Hematopoietic multipotent progenitor cell treated with erythropoietin and hydrocortisone succinate and interleukin-3 and kit ligand, for 4 days (in vitro differentiated cells): ENCODE measurements at regions not wholly inside any gene's neighbourhood (a gene's known extent, or its start where the extent isn't known, plus 50 kb on each side); places are given as distances from the start of the nearest gene placed in this dataset.

Source experiments
- DNase-seq: peaks from one replicate; pipeline ENCODE4 v3.0.0-alpha.2; 2015

DNA sequence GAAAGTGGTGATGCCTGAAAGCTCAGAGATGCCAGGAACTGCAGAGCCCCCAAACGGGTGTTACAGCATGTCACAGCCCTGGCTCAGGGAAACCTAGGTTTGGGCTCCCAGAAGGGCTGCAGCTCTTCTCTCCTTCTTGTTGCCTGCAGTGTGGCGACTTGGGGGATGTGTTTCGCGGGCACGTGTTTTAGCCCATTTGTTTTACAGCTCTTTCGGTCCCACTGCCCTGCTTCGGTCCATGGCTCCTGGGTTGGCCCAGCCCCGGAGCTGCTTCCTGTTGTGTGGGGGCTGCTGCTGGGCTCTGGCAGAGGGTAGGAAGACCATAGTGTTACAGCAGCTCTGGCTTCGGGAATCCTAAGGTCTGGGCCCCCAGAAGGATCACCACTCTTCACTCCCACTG is 222.9 kb upstream of the RIOK2 start:
- DNase-seq: no peak

- DNase-seq: no peak
Measured at GRCh38 chr5:97406946-97407676, 224.1 kb upstream of the RIOK2 start.

GRCh38 chr5:97408331-97408730 is 225.3 kb upstream of the RIOK2 start:
- DNase-seq: no peak

GRCh38 chr5:97412959-97413358 is 229.9 kb upstream of the RIOK2 start:
- DNase-seq: no peak

DNA sequence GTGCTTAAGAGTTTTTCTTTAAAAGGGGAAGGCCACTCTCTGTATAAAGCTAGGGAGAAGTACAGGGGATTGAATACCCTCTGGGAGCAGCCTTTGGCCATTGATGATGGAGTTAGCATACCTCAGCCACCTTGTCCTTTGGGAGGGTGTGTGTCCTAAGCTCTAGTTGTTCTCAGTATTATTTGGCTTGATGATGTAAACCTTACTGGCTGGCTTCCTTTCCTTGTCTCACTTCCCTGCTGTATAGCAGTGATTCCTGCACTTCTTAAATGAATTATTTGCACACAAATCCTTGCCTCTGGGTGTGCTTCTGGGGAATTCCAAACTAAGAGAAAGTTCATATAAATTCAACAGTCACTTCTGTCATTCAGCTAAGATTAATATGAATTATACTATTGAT is 234.9 kb upstream of the RIOK2 start:
- DNase-seq: no peak

DNA sequence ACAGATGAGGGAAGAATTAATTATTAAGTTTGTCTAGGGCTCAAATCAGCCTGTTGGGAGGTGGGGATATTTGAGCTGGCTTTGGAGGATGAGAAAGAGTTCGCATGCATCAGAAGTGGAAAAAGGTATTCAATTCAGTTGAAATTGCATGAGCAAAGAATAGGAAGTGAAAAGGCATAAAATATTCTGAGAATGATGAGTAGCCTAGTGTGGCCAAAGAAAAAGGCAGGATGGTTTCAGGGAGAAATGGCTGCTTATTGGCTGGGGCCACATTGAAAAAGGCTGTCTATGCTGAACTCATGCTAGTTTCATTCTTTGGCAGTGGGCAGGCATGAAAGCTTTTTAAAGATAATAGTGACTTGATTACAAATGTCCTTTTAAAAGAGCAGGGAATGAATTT is 235.4 kb upstream of the RIOK2 start:
- DNase-seq: no peak

- DNase-seq: no peak
Measured at GRCh38 chr5:97420646-97421045, 237.6 kb upstream of the RIOK2 start.

DNA sequence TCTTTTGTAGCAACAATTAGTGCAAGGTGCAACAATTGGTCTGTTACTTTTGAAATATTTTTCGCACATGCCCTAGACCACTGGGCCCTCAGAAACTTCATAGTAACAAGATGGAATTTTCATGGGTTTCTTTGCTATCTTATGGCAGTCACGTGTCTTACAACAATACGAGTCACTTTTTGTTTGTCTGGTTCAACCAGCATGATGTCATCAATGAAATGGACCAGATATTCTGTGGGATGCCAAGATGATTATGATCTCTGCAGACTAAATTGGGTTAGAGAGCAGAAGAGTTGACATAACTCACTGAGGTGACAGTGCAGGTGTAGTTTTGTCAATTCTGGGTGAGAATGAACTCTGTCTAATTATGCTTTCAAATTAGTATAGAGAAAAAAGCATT is 239.6 kb upstream of the RIOK2 start:
- DNase-seq: no peak

DNA sequence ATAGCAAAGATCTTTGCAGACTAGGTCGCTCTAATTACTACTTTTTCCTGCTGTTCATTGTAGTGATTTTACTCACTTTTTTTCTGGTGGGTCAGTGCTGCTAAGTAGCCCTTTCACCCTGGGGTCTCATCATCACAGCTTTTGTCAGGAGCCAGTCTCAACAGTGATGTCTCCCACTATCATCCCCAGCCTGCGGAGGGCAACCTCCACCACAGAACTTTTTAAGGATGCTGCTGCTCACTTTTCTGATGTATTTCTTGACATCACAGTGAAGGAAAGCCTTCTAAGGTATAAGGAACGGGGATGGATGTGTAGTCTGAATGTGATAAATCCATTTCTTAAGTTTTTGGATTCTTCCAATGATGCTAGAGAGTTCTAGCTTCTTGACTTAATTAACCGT is 242.5 kb upstream of the RIOK2 start:
- peak; percentile 19 for DNase-seq

- DNase-seq: no peak
Measured at GRCh38 chr5:97427235-97427634, 244.2 kb upstream of the RIOK2 start.

DNA sequence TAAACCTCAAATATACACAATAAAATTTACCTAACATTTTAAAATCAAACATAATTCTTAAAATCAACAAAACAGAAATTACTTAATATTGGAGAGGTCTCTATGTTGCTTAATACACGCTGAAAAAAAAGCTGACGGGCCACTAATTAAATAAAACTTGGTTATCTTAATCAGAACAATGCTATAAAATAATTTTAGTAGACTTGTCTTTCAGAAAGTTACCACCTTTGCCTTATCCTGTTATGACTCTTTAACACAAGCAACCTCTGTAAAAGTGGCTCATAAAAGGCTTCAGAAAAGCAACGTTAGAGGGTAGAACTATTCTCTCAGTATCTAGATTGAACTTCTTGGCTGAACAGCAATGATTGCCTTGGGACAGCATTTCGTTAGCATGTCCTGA is 251.0 kb upstream of the RIOK2 start:
- DNase-seq: no peak

- DNase-seq: no peak
Measured at GRCh38 chr5:97436405-97436804, 253.4 kb upstream of the RIOK2 start.

- DNase-seq: no peak
Measured at GRCh38 chr5:97443740-97444139, 260.7 kb upstream of the RIOK2 start.

DNA sequence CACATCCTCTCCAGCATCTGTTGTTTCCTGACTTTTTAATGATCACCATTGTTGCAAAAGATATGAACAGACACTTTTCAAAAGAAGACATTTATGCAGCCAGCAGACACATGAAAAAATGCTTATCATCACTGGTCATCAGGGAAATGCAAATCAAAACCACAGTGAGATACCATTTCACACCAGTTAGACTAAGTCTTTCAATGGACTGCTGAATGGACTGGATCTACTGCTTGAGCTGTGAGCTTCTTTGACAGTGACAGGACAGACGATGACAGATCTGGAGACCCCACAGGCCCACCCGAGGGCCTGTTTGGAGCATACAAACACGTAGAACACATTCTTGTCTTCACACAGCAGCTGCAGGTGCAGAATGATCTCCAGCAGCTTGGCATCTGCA is 266.1 kb upstream of the RIOK2 start:
- no peak for DNase-seq

DNA sequence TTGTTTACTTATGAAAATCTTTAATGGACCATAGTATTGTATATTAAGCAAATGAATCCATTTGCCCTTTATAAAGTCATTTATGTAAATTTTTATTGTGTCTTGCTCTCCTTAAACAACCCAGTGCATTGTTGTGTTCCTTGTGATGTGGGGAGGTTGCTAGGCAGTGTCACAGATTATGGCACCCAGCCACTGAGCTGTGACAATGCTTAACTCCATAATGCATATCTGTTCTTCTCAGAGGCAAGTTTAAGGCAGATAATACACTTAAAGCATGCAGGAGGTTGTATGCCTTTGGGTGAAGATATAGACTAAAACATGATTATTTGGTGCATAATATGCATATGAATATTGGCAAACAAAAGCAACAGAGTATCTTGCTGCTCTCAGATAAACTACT is 269.6 kb upstream of the RIOK2 start:
- DNase-seq: peak; percentile 3

GRCh38 chr5:97453263-97453662 is 270.2 kb upstream of the RIOK2 start:
- no peak for DNase-seq

GRCh38 chr5:97454015-97454414 is 271.0 kb upstream of the RIOK2 start:
- no peak for DNase-seq

DNA sequence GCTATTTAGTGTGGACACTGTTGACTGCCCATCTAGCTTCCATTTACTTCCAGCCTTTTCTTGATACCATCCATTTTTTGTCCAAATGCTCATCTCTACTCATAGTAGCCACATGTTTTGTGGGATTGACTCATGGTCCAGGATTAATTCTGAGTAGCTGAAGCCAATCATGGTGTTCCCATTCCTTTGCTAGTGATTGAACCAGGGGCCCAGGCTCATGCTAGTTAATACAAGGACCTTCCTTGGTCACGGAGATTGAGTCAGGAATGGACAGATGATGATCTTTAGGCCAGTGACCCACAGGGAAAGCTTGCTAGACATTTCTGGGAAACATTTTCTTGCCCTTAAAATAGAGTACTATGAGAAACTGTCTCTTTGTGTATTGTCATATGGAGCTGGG is 272.9 kb upstream of the RIOK2 start:
- DNase-seq: no peak

DNA sequence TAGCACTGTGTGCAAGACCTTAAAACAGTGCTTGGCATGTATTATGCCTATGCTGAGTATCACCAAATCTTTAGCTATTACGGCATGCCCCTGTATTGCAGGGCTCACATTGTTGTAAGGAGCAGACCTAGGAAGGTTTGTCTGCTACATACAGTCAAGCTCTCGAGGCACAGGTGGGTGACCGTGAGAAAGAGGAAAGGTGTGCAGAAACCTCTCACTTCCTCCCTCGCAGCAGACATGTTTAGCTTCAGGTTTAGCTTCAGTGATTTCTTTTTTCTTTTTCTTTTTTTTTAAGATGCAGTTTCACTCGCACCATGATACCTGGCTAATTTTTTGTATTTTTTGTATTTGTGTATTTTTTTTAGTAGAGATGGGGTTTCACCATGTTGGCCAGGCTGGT is 275.8 kb upstream of the RIOK2 start:
- DNase-seq: no peak

- no peak for DNase-seq
Measured at GRCh38 chr5:97471951-97472350, 288.9 kb upstream of the RIOK2 start.

DNA sequence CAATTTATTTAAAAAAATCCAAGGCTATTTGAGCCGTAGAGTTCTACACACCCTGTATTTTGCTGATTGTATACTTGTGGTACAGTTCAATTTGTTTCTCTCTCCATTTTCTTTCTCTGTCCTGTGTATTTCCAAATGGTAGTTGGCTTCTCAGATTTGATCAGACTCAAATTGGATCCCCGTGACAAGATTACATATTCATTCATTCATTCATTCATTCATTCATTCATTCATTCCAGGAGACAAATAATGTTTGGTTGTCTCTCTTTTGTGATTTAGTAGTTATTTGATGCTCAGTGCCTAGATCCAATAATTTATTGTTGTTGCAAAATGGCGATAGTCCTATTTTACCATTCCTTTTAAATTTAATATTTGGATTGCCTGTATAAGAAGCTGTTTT is 292.8 kb upstream of the RIOK2 start:
- no peak for DNase-seq

GRCh38 chr5:97476852-97477534 is 293.9 kb upstream of the RIOK2 start:
- no peak for DNase-seq

GRCh38 chr5:97478483-97478882 is 295.4 kb upstream of the RIOK2 start:
- no peak for DNase-seq

DNA sequence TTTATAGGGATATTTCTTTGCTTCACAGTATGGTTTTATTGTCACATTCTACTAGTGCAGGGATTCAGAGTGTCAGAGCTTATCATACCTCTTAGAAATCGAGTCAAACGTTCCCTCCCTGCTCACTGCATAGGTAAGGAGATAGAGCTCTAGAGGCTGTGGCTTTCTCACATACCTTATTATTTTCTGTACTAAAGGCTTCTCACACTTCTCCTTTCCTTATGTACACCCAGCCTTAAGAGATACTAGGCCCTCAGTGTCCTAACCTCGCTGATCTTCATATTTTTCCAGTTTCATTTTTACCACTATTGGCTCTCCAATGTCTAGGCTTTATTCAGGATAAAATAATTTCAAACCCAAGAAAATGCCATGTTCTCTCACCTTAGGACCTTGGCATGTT is 297.3 kb upstream of the RIOK2 start:
- no peak for DNase-seq

GRCh38 chr5:97488126-97488668 is 305.1 kb upstream of the RIOK2 start:
- no peak for DNase-seq
